H9 (cell line): ENCODE measurements at regions not wholly inside any gene's neighbourhood (a gene's known extent, or its start where the extent isn't known, plus 50 kb on each side); places are given as distances from the start of the nearest gene placed in this dataset.

Experiments
- DNase-seq: peaks from one replicate; pipeline ENCODE4 v3.0.0-alpha.2; 2017
- H2AFZ ChIP-seq: one replicate; pipeline ENCODE4 v1.6.1; 2013; ENCODE audit warnings: mild to moderate bottlenecking, low read length, control low read depth, moderate library complexity
- H2AK5ac ChIP-seq: 2 replicates; pipeline ENCODE4 v1.6.1; 2013; ENCODE audit warnings: low read length, control low read depth, mixed read lengths; ENCODE audit not compliant: insufficient read length
- H2BK120ac ChIP-seq: one replicate; pipeline ENCODE4 v1.6.1; 2013; ENCODE audit warnings: low read depth, mild to moderate bottlenecking, low read length, control low read depth, inconsistent platforms; ENCODE audit not compliant: poor library complexity, severe bottlenecking
- H2BK12ac ChIP-seq: 2 replicates; pipeline ENCODE4 v1.6.1; 2013; ENCODE audit warnings: low read length, control low read depth, mixed read lengths, low read depth; ENCODE audit not compliant: insufficient read length
- H2BK15ac ChIP-seq: 2 replicates; pipeline ENCODE4 v1.6.1; 2013; ENCODE audit warnings: low read depth, low read length, control low read depth
- H2BK20ac ChIP-seq: one replicate; pipeline ENCODE4 v1.6.1; 2013; ENCODE audit warnings: low read depth, mild to moderate bottlenecking, low read length, control low read depth, inconsistent platforms; ENCODE audit not compliant: poor library complexity, severe bottlenecking
- H2BK5ac ChIP-seq: 2 replicates; pipeline ENCODE4 v1.6.1; 2013; ENCODE audit warnings: low read length, control low read depth, mixed read lengths; ENCODE audit not compliant: insufficient read length
- H3K14ac ChIP-seq: 2 replicates; pipeline ENCODE4 v1.6.1; 2013; ENCODE audit warnings: low read length, control low read depth; ENCODE audit not compliant: insufficient read depth
- H3K18ac ChIP-seq: 2 replicates; pipeline ENCODE4 v1.6.1; 2013; ENCODE audit warnings: low read depth, mild to moderate bottlenecking, mixed read lengths, low read length, control low read depth; ENCODE audit not compliant: insufficient read length
- H3K23ac ChIP-seq: 2 replicates; pipeline ENCODE4 v1.6.1; 2013; ENCODE audit warnings: low read length, control low read depth, mixed read lengths, low read depth; ENCODE audit not compliant: insufficient read length
- H3K23me2 ChIP-seq: 2 replicates; pipeline ENCODE4 v1.6.1; 2013; ENCODE audit warnings: low read depth, mild to moderate bottlenecking, mixed read lengths, low read length, control low read depth; ENCODE audit not compliant: insufficient read length, poor library complexity, severe bottlenecking
- H3K27ac ChIP-seq: 2 replicates; pipeline ENCODE4 v1.5.1; 2013; ENCODE audit warnings: low read length, control low read depth, mixed read lengths, low read depth; ENCODE audit not compliant: insufficient read length
- H3K27me3 ChIP-seq: 2 replicates; pipeline ENCODE4 v1.6.1; 2013; ENCODE audit warnings: low read length, control low read depth, inconsistent platforms; ENCODE audit not compliant: insufficient read depth
- H3K4ac ChIP-seq: 2 replicates; pipeline ENCODE4 v1.6.1; 2013; ENCODE audit warnings: low read depth, mild to moderate bottlenecking, control low read depth, inconsistent platforms, low read length, moderate library complexity
- H3K4me1 ChIP-seq: 2 replicates; pipeline ENCODE4 v1.6.1; 2013; ENCODE audit warnings: low read length, control low read depth, inconsistent platforms; ENCODE audit not compliant: insufficient read depth
- H3K4me2 ChIP-seq: 2 replicates; pipeline ENCODE4 v1.6.1; 2013; ENCODE audit warnings: low read length, control low read depth, mixed read lengths; ENCODE audit not compliant: insufficient read length, insufficient read depth
- H3K56ac ChIP-seq: 2 replicates; pipeline ENCODE4 v1.6.1; 2013; ENCODE audit warnings: low read depth, mild to moderate bottlenecking, mixed read lengths, low read length, control low read depth; ENCODE audit not compliant: insufficient read length
- H3K79me1 ChIP-seq: 2 replicates; pipeline ENCODE4 v1.6.1; 2013; ENCODE audit warnings: low read depth, mild to moderate bottlenecking, moderate library complexity, low read length, control low read depth, inconsistent platforms; ENCODE audit not compliant: insufficient read depth, poor library complexity, severe bottlenecking
- H3K79me2 ChIP-seq: 2 replicates; pipeline ENCODE4 v1.6.1; 2013; ENCODE audit warnings: low read length, control low read depth, inconsistent platforms; ENCODE audit not compliant: insufficient read depth
- H3K9ac ChIP-seq: 2 replicates; pipeline ENCODE4 v1.6.1; 2013; ENCODE audit warnings: low read length, control low read depth, mixed read lengths; ENCODE audit not compliant: insufficient read length; ENCODE audit errors: extremely low read depth
- H3K9me3 ChIP-seq: one replicate; pipeline ENCODE4 v1.6.1; 2013; ENCODE audit warnings: low read depth, low read length, inconsistent platforms; ENCODE audit not compliant: control insufficient read depth
- H3T11ph ChIP-seq: one replicate; pipeline ENCODE4 v1.6.1; 2013; ENCODE audit warnings: mild to moderate bottlenecking, low read length, control low read depth, inconsistent platforms
- H4K20me1 ChIP-seq: one replicate; pipeline ENCODE4 v1.6.1; 2013; ENCODE audit not compliant: control insufficient read depth, insufficient read length, insufficient read depth
- H4K5ac ChIP-seq: 2 replicates; pipeline ENCODE4 v1.6.1; 2013; ENCODE audit warnings: low read depth, mild to moderate bottlenecking, mixed read lengths, low read length, control low read depth; ENCODE audit not compliant: insufficient read length
- H4K8ac ChIP-seq: replicated peaks from 2 replicates; pipeline ENCODE4 v1.6.1; 2013; ENCODE audit warnings: low read length, control low read depth, mixed read lengths, low read depth; ENCODE audit not compliant: insufficient read length
- H4K91ac ChIP-seq: 2 replicates; pipeline ENCODE4 v1.6.1; 2013; ENCODE audit warnings: low read depth, mild to moderate bottlenecking, moderate library complexity, mixed read lengths, low read length, control low read depth; ENCODE audit not compliant: insufficient read length
- H3K27ac Mint-ChIP-seq, 3 experiments: 2 replicates in 2 of 3; 3 replicates in 1 of 3; pipeline ENCODE4 v1.8.0; 2020 to 2021; ENCODE audit warnings: mixed read lengths in 3 of 3, mild to moderate bottlenecking in 1 of 3, moderate library complexity in 1 of 3
- H3K27me3 Mint-ChIP-seq: 2 replicates; pipeline ENCODE4 v1.8.0; 2021; ENCODE audit warnings: low read depth, mild to moderate bottlenecking, moderate library complexity, mixed read lengths
- H3K36me3 Mint-ChIP-seq, 3 experiments: 2 replicates in 2 of 3; 3 replicates in 1 of 3; pipeline ENCODE4 v1.8.0; 2020 to 2021; ENCODE audit warnings: low read depth in 3 of 3, mixed read lengths in 3 of 3; ENCODE audit not compliant: insufficient read depth in 1 of 3
- H3K4me1 Mint-ChIP-seq, 2 experiments: 2 replicates each; pipeline ENCODE4 v1.8.0; 2020; ENCODE audit warnings: mixed read lengths in 2 of 2
- H3K4me3 Mint-ChIP-seq, 2 experiments: 2 replicates in 1 of 2; 3 replicates in 1 of 2; pipeline ENCODE4 v1.8.0; 2020 to 2021; ENCODE audit warnings: mild to moderate bottlenecking in 2 of 2, mixed read lengths in 2 of 2, moderate library complexity in 1 of 2
- H3K9me3 Mint-ChIP-seq, 2 experiments: 2 replicates in 1 of 2; 3 replicates in 1 of 2; pipeline ENCODE4 v1.8.0; 2020; ENCODE audit warnings: mild to moderate bottlenecking in 2 of 2, mixed read lengths in 2 of 2, moderate library complexity in 1 of 2
- CTCF ChIP-seq: fragments of 200-600 bp; sonication (generic); conservative IDR thresholded peaks from 3 replicates; pipeline ENCODE4 v1.8.0; 2021; ENCODE audit warnings: antibody characterized with exemption, mild to moderate bottlenecking
- WGBS: extraction: QIAGEN DNeasy Blood & Tissue Kit; methylation state at CpG from one replicate; pipeline ENCODE4 v1.1.7; 2013; ENCODE audit warnings: missing lambda C conversion rate, low lambda C conversion rate, mixed read lengths; ENCODE audit not compliant: insufficient read length; ENCODE audit errors: extremely low coverage; 5-methylcytosine and 5-hydroxymethylcytosine counted together

- Histone ChIP-seq H3K23ac (no peak overlapping the region), H3K79me2 (no peaks in the 10 kb centered on the region), H3K14ac (no peak overlapping the region), H3K56ac (no peak overlapping the region), H3K18ac (no peak overlapping the region), H3T11ph (no peak overlapping the region), H4K20me1 (no peaks in the 10 kb centered on the region), H3K79me1 (no peaks in the 10 kb centered on the region), H2BK12ac (no peak overlapping the region), H3K4ac (no peak overlapping the region), H4K91ac (no peak overlapping the region), H2BK5ac (no peak overlapping the region), H3K27me3 (no peaks in the 10 kb centered on the region), H2BK20ac (no peak overlapping the region), H3K27ac (no peak overlapping the region), H3K9ac (no peak overlapping the region), H2BK120ac (no peak overlapping the region), H2AFZ (no peak overlapping the region), H2AK5ac (no peak overlapping the region), H4K5ac (no peak overlapping the region), H3K4me1 (peaks cover 3% of the 10 kb centered on the region; the same call in 1 of the 2 replicates), H3K23me2 (no peaks in the 10 kb centered on the region), H4K8ac (no peak overlapping the region), H3K9me3 (no peaks in the 10 kb centered on the region), H2BK15ac (no peak overlapping the region), H3K4me2 (no peak overlapping the region)
- Mint-ChIP-seq H3K36me3 (peaks cover 0 to 6% (median 0%) of the 10 kb centered on the region in 3 experiments; a peak in 3 of 7 replicates), H3K4me3 (no peak overlapping the region), H3K4me1 (peaks cover 28 to 31% of the 10 kb centered on the region in 2 experiments), H3K27ac (no peak overlapping the region; a peak in 1 of 7 replicates), H3K9me3 (no peaks in the 10 kb centered on the region), H3K27me3 (no peaks in the 10 kb centered on the region)
- WGBS, result no CpG with 5 or more reads among the region's 1 CpG
- no peak for TF ChIP-seq CTCF
- DNase-seq, result no peak
Observed at GRCh38 chr5:88045165-88045564, 223.5 kb downstream of the TMEM161B start.
